CD4-positive, alpha-beta T cell (primary cell): ENCODE measurements at regions not wholly inside any gene's neighbourhood (a gene's known extent, or its start where the extent isn't known, plus 50 kb on each side); places are given as distances from the start of the nearest gene placed in this dataset.

Experiments
- ATAC-seq: fragments of 200-7000 bp; cut with Tn5 transposase; one replicate; pipeline ENCODE4 v1.10.0; 2022; ENCODE audit warnings: mild to moderate bottlenecking; ENCODE audit not compliant: poor library complexity
- CTCF ChIA-PET: fragments of 350-600 bp; sonication (Branson Sonifier 250); formaldehyde crosslinking; loops from one replicate; lab custom pipeline; 2021; ENCODE audit warnings: antibody characterized with exemption, inconsistent platforms; lab: Charles Lee
- POLR2A ChIA-PET: fragments of 350-600 bp; sonication (Branson Sonifier 250); formaldehyde crosslinking; loops from one replicate; lab custom pipeline; 2021; ENCODE audit warnings: antibody characterized with exemption, inconsistent platforms; lab: Charles Lee
- DNase-seq, 14 experiments: peaks; one replicate each; pipeline ENCODE4 v3.0.0-alpha.2; 2013 to 2020; ENCODE audit warnings: mixed read lengths in 2 of 14
- H3K27ac ChIP-seq, 2 donors: one replicate each; pipeline versions ENCODE4 v1.5.1 to v1.7.0; 2013; ENCODE audit warnings: low read length in 2 of 2, low read depth in 1 of 2, mild to moderate bottlenecking in 1 of 2
- H3K27me3 ChIP-seq, 2 experiments: 1 replicate in 1 of 2; 2 replicates in 1 of 2; pipeline versions ENCODE4 v1.6.1 to v1.7.0; 2013; ENCODE audit warnings: low read length in 2 of 2, control low read depth in 1 of 2, mild to moderate bottlenecking in 1 of 2, moderate library complexity in 1 of 2; ENCODE audit not compliant: insufficient read depth in 2 of 2, control insufficient read depth in 1 of 2
- H3K36me3 ChIP-seq: one replicate; pipeline ENCODE4 v1.6.1; 2013; ENCODE audit warnings: low read length, control low read depth; ENCODE audit not compliant: insufficient read depth
- H3K4me1 ChIP-seq: one replicate; pipeline ENCODE4 v1.6.1; 2013; ENCODE audit warnings: low read length, control low read depth; ENCODE audit not compliant: insufficient read depth
- H3K4me3 ChIP-seq: one replicate; pipeline ENCODE4 v1.5.1; 2013; ENCODE audit warnings: mild to moderate bottlenecking, low read length, moderate library complexity
- H3K9me3 ChIP-seq, 2 experiments: 1 replicate in 1 of 2; 2 replicates in 1 of 2; pipeline versions ENCODE4 v1.6.1 to v1.7.0; 2013; ENCODE audit warnings: low read length in 2 of 2, mild to moderate bottlenecking in 2 of 2, control low read depth in 1 of 2, moderate library complexity in 1 of 2; ENCODE audit not compliant: control insufficient read depth in 1 of 2, insufficient read depth in 1 of 2
- H3K27ac Mint-ChIP-seq: one replicate; pipeline ENCODE4 v1.8.0; 2020; ENCODE audit warnings: mixed read lengths
- H3K27me3 Mint-ChIP-seq: one replicate; pipeline ENCODE4 v1.8.0; 2021; ENCODE audit warnings: mixed read lengths
- H3K36me3 Mint-ChIP-seq: one replicate; pipeline ENCODE4 v1.8.0; 2021; ENCODE audit warnings: low read depth, mixed read lengths
- H3K4me1 Mint-ChIP-seq: one replicate; pipeline ENCODE4 v1.8.0; 2021; ENCODE audit warnings: low read depth, mixed read lengths
- H3K4me3 Mint-ChIP-seq: one replicate; pipeline ENCODE4 v1.8.0; 2020; ENCODE audit warnings: mild to moderate bottlenecking, mixed read lengths
- H3K9me3 Mint-ChIP-seq: one replicate; pipeline ENCODE4 v1.8.0; 2020; ENCODE audit warnings: mixed read lengths
- intact Hi-C, 2 experiments: fragments of 100-400 bp; cut with DNase I in 1 of 2; cut with micrococcal nuclease in 1 of 2; formaldehyde crosslinking; loops; one replicate each; pipeline versions ENCODE4 v1.15.1 to v1.9.0; 2023 to 2025; cut with DNase I, micrococcal nuclease
- TF ChIP-seq, protein P1 (sequence below): fragments of 200-600 bp; IDR thresholded peaks from one replicate; pipeline ENCODE4 v1.8.0; 2022; ENCODE audit warnings: antibody characterized with exemption, mild to moderate bottlenecking

DNA sequence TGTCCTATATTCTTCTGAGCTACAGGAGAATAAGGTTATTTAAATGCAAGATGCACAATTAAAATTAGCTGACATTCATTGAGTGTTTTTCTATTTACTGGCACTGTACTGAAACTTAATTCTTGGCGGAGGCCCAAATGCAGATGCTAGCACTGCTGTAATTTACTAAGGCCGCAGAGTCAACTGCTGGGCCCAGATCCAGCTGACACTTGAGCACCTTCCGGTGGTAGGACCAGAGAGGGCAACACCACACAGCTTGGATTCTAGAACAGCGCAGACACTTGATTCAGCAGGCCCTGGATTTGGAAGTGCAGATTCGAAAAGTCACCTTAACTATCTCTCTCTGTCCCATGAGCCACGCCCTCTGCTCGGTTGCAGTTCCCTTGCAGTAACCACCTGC is 228.6 kb upstream of the TMEM72 start:
- peaks cover 0 to 3% of the 10 kb centered on the region in 2 experiments for H3K9me3 ChIP-seq
- POLR2A ChIA-PET: no interaction called here
- no peaks in the 10 kb centered on the region for H3K4me1 ChIP-seq
- CTCF ChIA-PET: no interaction called here
- Mint-ChIP-seq H3K27ac (no peak overlapping the region), H3K4me3 (no peak overlapping the region), H3K36me3 (no peaks in the 10 kb centered on the region), H3K4me1 (no peaks in the 10 kb centered on the region), H3K27me3 (no peaks in the 10 kb centered on the region), H3K9me3 (no peaks in the 10 kb centered on the region)
- DNase-seq (no peak), ATAC-seq (no peak)
- no peak overlapping the region for H3K27ac ChIP-seq
- no peaks in the 10 kb centered on the region for H3K36me3 ChIP-seq
- TF ChIP-seq, protein P1, sequence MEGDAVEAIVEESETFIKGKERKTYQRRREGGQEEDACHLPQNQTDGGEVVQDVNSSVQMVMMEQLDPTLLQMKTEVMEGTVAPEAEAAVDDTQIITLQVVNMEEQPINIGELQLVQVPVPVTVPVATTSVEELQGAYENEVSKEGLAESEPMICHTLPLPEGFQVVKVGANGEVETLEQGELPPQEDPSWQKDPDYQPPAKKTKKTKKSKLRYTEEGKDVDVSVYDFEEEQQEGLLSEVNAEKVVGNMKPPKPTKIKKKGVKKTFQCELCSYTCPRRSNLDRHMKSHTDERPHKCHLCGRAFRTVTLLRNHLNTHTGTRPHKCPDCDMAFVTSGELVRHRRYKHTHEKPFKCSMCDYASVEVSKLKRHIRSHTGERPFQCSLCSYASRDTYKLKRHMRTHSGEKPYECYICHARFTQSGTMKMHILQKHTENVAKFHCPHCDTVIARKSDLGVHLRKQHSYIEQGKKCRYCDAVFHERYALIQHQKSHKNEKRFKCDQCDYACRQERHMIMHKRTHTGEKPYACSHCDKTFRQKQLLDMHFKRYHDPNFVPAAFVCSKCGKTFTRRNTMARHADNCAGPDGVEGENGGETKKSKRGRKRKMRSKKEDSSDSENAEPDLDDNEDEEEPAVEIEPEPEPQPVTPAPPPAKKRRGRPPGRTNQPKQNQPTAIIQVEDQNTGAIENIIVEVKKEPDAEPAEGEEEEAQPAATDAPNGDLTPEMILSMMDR: no peak
- H3K27me3 ChIP-seq: no peaks in the 10 kb centered on the region
- intact Hi-C loops: no loop called here
- no peak overlapping the region for H3K4me3 ChIP-seq

DNA sequence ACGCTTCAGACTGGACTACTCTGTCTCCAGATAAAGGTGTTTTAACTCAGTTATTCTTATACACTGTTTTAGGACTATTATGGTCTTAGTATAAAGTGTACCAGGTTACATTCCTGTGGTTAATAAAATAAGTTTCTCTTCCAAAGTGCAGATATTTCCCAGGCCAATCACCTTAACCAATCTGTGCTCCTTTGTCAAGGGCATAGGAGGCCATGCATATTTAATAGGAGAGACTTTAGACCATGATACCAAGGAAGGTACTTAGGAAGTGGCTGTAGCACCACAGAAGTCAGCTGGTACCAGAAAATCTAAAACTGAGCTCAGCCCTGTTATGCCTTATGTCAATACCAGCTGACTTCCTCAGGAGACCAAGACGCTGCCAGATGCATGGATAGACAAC is 226.5 kb upstream of the TMEM72 start:
- intact Hi-C loops: no loop called here
- no peaks in the 10 kb centered on the region for H3K36me3 ChIP-seq
- DNase-seq (no peak), ATAC-seq (no peak)
- H3K4me1 ChIP-seq: no peaks in the 10 kb centered on the region
- H3K4me1 Mint-ChIP-seq: no peaks in the 10 kb centered on the region
- POLR2A ChIA-PET: no interaction called here
- H3K27me3 Mint-ChIP-seq: peaks cover 6% of the 10 kb centered on the region
- no peak overlapping the region for H3K27ac Mint-ChIP-seq
- CTCF ChIA-PET: no interaction called here
- no peaks in the 10 kb centered on the region for H3K27me3 ChIP-seq
- H3K27ac ChIP-seq: no peak overlapping the region
- H3K9me3 ChIP-seq: peaks cover 0 to 3% of the 10 kb centered on the region in 2 experiments
- no peak overlapping the region for H3K4me3 Mint-ChIP-seq
- no peaks in the 10 kb centered on the region for H3K36me3 Mint-ChIP-seq
- no peaks in the 10 kb centered on the region for H3K9me3 Mint-ChIP-seq
- TF ChIP-seq, protein P1: no peak
- H3K4me3 ChIP-seq: no peak overlapping the region

DNA sequence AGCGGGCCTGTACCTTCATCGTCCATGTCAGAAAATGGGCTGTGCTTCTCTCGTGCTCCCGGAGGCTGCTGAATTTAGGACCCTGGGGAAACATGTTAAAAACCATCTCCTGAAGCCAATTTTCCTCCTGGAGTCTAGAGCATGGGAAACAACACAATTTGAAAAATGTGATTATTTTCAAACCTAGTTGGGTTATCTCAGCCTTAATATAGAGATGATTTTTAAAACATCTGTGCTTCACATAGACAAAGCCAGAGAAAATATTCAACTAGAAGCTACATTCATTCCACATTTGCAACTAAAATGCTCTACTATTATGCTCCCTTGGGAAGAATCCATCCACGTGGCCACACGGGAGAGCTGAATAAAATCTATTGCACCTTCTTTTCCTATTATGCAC is 225.9 kb upstream of the TMEM72 start:
- no peak overlapping the region for H3K4me3 ChIP-seq
- no peak overlapping the region for H3K27ac Mint-ChIP-seq
- POLR2A ChIA-PET: no interaction called here
- peaks cover 8% of the 10 kb centered on the region for H3K27me3 Mint-ChIP-seq
- no peak overlapping the region for H3K27ac ChIP-seq
- peaks cover 0 to 3% of the 10 kb centered on the region in 2 experiments for H3K9me3 ChIP-seq
- TF ChIP-seq, protein P1: no peak
- ATAC-seq (no peak), DNase-seq (no peak)
- CTCF ChIA-PET: no interaction called here
- no peaks in the 10 kb centered on the region for H3K36me3 ChIP-seq
- H3K4me3 Mint-ChIP-seq: no peak overlapping the region
- H3K27me3 ChIP-seq: no peaks in the 10 kb centered on the region
- no peaks in the 10 kb centered on the region for H3K36me3 Mint-ChIP-seq
- intact Hi-C loops: no loop called here
- H3K4me1 Mint-ChIP-seq: no peaks in the 10 kb centered on the region
- no peaks in the 10 kb centered on the region for H3K9me3 Mint-ChIP-seq
- no peaks in the 10 kb centered on the region for H3K4me1 ChIP-seq
